ENCODE measurements at regions not wholly inside any gene's neighbourhood (a gene's known extent, or its start where the extent isn't known, plus 50 kb on each side); places are given as distances from the start of the nearest gene placed in this dataset.
A peak's percentile ranks its signal among the peaks of the same experiment; 100 is the strongest.

- Mint-ChIP-seq H3K36me3 (ENCODE audit: low read depth) (no peaks in the 10 kb centered on the region), H3K27me3 (ENCODE audit: insufficient read depth, low read depth, poor library complexity) (no peaks in the 10 kb centered on the region)
- TF ChIP-seq POLR2AphosphoS5 (IDR thresholded peaks at IDR 0.05; ENCODE audit: low read depth) (no peak), ZNF462 (CRISPR knock-in tag; IDR thresholded peaks at IDR 0.05) (no peak), ZNF114 (CRISPR knock-in tag; IDR thresholded peaks at IDR 0.05) (no peak), EZH2phosphoT487 (IDR thresholded peaks at IDR 0.05; ENCODE audit: unreplicated experiment) (no peak), STAT1 (IDR thresholded peaks at IDR 0.05; ENCODE audit: unreplicated experiment) (no peak), JUNB (IDR thresholded peaks at IDR 0.05; ENCODE audit: unreplicated experiment) (no peak)
Measured at GRCh38 chr2:166831930-166832329, 56.4 kb upstream of the XIRP2 start.

DNA sequence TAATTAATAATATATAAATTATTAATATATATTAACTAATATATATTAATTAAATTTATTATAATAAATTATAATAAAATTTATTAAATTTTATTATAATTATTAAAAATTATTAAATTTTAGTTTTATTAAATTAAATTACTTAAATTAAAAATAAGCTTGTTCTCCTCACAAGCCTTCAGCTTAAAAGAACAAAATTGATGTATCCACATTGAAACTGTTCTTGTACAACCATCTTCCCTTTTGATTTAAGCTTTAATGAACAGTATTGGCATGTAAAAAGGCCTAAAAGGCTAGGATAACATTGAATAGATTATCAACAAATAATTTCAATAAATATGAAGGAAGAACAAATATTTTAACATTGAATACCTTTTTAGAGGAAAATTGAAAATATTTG lies 62.4 kb upstream of the XIRP2 start:
- Histone ChIP-seq H3K27me3 (ENCODE audit: insufficient read depth) (no peaks in the 10 kb centered on the region), H3K4me1 (ENCODE audit: insufficient read depth) (no peaks in the 10 kb centered on the region), H3K9me2 (ENCODE audit: insufficient read depth) (peaks cover 6% of the 10 kb centered on the region), H3F3A (replicated peaks; ENCODE audit: low read depth) (0 out of 2 replicates have a peak, but pooled peaks cover 3% of the 10 kb centered on the region), H2AFZ (no peak overlapping the region), H3K4me3 (no peak overlapping the region), H3K27ac (ENCODE audit: low read depth) (no peak overlapping the region), H3K4me2 (no peak overlapping the region), H3K79me2 (replicated peaks; ENCODE audit: insufficient read depth) (no peaks in the 10 kb centered on the region), H4K20me1 (replicated peaks; ENCODE audit: insufficient read depth) (no peaks in the 10 kb centered on the region), H3K36me3 (ENCODE audit: insufficient read depth) (no peaks in the 10 kb centered on the region)
- no peak overlapping the region for H3K27ac Mint-ChIP-seq
- no peaks in the 10 kb centered on the region for H3K4me1 Mint-ChIP-seq
- H3K36me3 Mint-ChIP-seq (ENCODE audit: low read depth), result no peaks in the 10 kb centered on the region
- no peaks in the 10 kb centered on the region for H3K9me3 Mint-ChIP-seq
- no peak overlapping the region for H3K4me3 Mint-ChIP-seq
- ATAC-seq (no peak), DNase-seq (ENCODE audit: low spot score) (no peak)
- H3K27me3 Mint-ChIP-seq (ENCODE audit: insufficient read depth, low read depth, poor library complexity), result no peaks in the 10 kb centered on the region
- TF ChIP-seq ZNF462 (CRISPR knock-in tag; IDR thresholded peaks at IDR 0.05) (no peak), STAT1 (IDR thresholded peaks at IDR 0.05; ENCODE audit: unreplicated experiment) (no peak)

More at GRCh38 chr2:166831930-166832329, 56.4 kb upstream of the XIRP2 start:
- no peak overlapping the region for H2AFZ ChIP-seq
- no peaks in the 10 kb centered on the region for H3F3A ChIP-seq (replicated peaks; ENCODE audit: low read depth)
- Mint-ChIP-seq H3K9me3 (no peaks in the 10 kb centered on the region), H3K4me1 (no peaks in the 10 kb centered on the region), H3K27ac (peak overlapping the region; percentile 1; the same call in 1 of the 2 replicates), H3K4me3 (no peak overlapping the region)
- no peaks in the 10 kb centered on the region for H3K9me2 ChIP-seq (ENCODE audit: insufficient read depth)
- ATAC-seq (no peak), DNase-seq (ENCODE audit: low spot score) (no peak)
- no peaks in the 10 kb centered on the region for H3K4me1 ChIP-seq (ENCODE audit: insufficient read depth)
- no peaks in the 10 kb centered on the region for H4K20me1 ChIP-seq (replicated peaks; ENCODE audit: insufficient read depth)
- H3K79me2 ChIP-seq (replicated peaks; ENCODE audit: insufficient read depth), result no peaks in the 10 kb centered on the region
- no peaks in the 10 kb centered on the region for H3K36me3 ChIP-seq (ENCODE audit: insufficient read depth)
- H3K4me3 ChIP-seq, result no peak overlapping the region
- H3K27ac ChIP-seq (ENCODE audit: low read depth), result no peak overlapping the region
- H3K4me2 ChIP-seq, result no peak overlapping the region
- H3K27me3 ChIP-seq (ENCODE audit: insufficient read depth), result no peaks in the 10 kb centered on the region

Data from GM23338 (cell line).